ENCODE measurements at regions not wholly inside any gene's neighbourhood (a gene's known extent, or its start where the extent isn't known, plus 50 kb on each side); places are given as distances from the start of the nearest gene placed in this dataset.

GRCh38 chr16:8172551-8172950, 417.8 kb downstream of the TMEM114 start:
- TF ChIP-seq CTCF (IDR thresholded peaks at IDR 0.05) (no peak), POLR2AphosphoS5 (IDR thresholded peaks at IDR 0.05) (no peak), POLR2A (IDR thresholded peaks at IDR 0.05; ENCODE audit: low read depth) (no peak), EP300 (IDR thresholded peaks at IDR 0.05) (no peak)

Data from esophagus muscularis mucosa (tissue), 4 donors.